ENCODE measurements at regions not wholly inside any gene's neighbourhood (a gene's known extent, or its start where the extent isn't known, plus 50 kb on each side); places are given as distances from the start of the nearest gene placed in this dataset.

DNA sequence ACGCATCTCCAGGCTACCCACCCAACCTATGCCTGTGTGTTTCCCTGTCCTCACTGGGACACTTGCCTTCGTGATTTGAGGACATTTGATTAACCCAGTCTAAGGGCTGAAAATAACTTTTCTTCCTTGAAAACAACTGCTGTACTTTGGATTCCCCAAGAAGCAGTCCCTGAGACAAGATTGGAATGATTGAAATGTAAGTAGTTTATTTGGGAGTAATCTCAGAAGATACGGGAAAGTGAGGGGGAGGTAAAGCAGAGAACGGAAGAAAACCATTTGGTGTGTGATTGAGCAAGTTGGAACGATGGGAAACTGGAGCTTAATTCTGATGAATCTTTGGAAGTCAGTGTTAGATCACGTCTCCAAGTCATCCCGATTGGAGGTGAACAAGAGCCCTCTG, 143.8 kb upstream of the LMCD1 start:
- Histone ChIP-seq H3K27me3 (no peaks in the 10 kb centered on the region), H3K4me1 (no peaks in the 10 kb centered on the region), H3K36me3 (no peaks in the 10 kb centered on the region), H3K4me3 (no peak overlapping the region), H3K27ac (no peak overlapping the region), H3K9me3 (no peaks in the 10 kb centered on the region)
- TF ChIP-seq, protein P1, sequence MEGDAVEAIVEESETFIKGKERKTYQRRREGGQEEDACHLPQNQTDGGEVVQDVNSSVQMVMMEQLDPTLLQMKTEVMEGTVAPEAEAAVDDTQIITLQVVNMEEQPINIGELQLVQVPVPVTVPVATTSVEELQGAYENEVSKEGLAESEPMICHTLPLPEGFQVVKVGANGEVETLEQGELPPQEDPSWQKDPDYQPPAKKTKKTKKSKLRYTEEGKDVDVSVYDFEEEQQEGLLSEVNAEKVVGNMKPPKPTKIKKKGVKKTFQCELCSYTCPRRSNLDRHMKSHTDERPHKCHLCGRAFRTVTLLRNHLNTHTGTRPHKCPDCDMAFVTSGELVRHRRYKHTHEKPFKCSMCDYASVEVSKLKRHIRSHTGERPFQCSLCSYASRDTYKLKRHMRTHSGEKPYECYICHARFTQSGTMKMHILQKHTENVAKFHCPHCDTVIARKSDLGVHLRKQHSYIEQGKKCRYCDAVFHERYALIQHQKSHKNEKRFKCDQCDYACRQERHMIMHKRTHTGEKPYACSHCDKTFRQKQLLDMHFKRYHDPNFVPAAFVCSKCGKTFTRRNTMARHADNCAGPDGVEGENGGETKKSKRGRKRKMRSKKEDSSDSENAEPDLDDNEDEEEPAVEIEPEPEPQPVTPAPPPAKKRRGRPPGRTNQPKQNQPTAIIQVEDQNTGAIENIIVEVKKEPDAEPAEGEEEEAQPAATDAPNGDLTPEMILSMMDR (IDR thresholded peaks at IDR 0.05), result no peak
- intact Hi-C loops (cut with DNase I; ENCODE audit: low total_unique reads), result no loop called here
- DNase-seq, result no peak

DNA sequence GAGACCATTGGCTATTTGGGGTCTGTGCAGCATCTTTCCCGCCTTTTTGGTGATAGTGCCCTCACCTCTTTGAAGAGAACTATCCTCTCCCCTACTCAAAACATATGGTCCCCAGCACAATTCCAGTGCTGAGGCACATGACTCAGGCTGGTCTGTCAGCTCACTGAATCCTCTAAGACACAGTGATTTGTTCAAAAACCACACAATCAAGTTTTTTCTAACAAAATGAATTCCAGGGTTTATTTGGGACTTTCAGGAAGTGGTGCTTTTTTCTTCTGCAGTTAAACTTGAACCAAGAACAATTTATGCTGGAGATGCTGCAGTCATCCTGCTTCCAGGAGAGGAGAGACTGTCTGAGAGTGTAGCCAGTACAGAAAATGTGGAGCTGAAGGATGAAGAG, 142.5 kb upstream of the LMCD1 start:
- Histone ChIP-seq H3K36me3 (no peaks in the 10 kb centered on the region), H3K9me3 (no peaks in the 10 kb centered on the region), H3K4me1 (no peaks in the 10 kb centered on the region), H3K27ac (no peak overlapping the region), H3K27me3 (no peaks in the 10 kb centered on the region), H3K4me3 (no peak overlapping the region)
- intact Hi-C loops (cut with DNase I; ENCODE audit: low total_unique reads), result no loop called here
- no peak for DNase-seq
- TF ChIP-seq, protein P1 (IDR thresholded peaks at IDR 0.05), result no peak

DNA sequence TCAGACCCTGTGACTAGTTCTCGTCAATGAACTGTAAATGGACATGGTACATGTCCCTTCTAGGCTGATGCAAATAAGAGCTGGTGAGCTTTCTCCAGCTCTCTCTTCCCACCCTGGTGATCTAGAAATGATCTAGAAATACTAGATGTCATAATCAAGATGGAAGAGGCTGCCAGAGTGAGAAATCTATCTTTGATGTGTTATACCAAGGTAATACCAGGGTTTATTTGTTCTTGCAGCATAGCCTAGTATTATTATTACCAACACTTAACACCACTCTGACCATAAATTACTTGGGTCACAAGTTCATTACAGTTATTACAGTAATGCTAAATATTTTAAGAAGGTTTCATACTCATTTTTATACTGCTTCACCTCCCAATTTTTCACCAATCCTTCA, 138.4 kb upstream of the LMCD1 start:
- Histone ChIP-seq H3K4me3 (no peak overlapping the region), H3K9me3 (no peaks in the 10 kb centered on the region), H3K36me3 (no peaks in the 10 kb centered on the region), H3K27ac (no peak overlapping the region), H3K27me3 (no peaks in the 10 kb centered on the region), H3K4me1 (no peaks in the 10 kb centered on the region)
- TF ChIP-seq, protein P1 (IDR thresholded peaks at IDR 0.05), result no peak
- DNase-seq, result no peak
- intact Hi-C loops (cut with DNase I; ENCODE audit: low total_unique reads), result no loop called here

DNA sequence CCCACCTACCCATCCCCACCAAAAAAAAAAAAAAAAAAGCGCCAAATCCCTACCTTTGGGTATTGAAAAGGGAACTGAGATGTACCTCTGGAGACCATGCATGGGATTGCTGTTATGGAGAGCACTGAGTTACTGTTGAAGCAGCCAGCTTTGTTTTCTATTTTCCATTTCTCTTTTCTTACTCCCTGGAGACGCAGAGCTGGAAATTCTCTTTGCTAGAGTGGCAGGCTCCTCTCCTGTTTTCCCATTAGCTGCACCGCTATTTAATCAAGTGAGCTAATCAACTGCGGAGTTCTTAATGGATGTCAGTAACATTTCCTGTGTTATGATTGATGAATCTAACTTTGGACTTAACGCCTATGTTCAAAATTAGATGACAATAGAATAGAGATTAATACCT, 136.1 kb upstream of the LMCD1 start:
- Histone ChIP-seq H3K27me3 (no peaks in the 10 kb centered on the region), H3K27ac (no peak overlapping the region), H3K9me3 (no peaks in the 10 kb centered on the region), H3K4me3 (no peak overlapping the region), H3K4me1 (peaks cover 0 to 11% (median 0%) of the 10 kb centered on the region in 4 donors), H3K36me3 (no peaks in the 10 kb centered on the region)
- DNase-seq, result no peak
- intact Hi-C loops (cut with DNase I; ENCODE audit: low total_unique reads), result no loop called here
- TF ChIP-seq, protein P1 (IDR thresholded peaks at IDR 0.05), result no peak

DNA sequence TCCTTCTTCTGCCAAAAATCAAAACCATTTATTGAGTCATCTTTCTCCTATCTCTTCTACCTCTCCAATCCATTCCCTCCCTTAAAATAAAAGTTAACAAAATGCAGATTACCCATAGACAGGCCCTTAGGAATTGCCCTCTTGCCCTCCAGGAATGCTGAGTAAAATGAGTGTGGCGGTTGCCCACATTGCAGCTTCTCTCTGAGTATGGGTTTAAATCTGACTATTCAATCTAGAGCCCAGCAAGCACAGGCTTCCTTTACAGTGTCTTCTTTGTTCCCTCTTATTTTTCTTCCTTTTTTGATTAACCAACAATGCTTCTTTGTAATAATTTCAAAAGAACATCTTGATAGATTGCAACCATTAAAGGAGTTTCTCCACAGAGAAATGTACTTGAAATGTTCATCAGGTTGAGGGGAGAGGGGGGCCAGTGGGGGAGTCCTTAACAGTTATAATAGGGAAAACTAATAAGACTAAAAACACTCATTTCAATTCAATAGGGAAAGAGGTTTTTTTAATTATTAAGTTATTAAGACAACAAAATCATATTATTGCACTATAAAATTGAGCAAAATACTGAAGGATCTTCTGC, 135.3 kb upstream of the LMCD1 start:
- H3K4me1 ChIP-seq, result peaks cover 0 to 19% (median 3%) of the 10 kb centered on the region in 4 donors

More for the DNA sequence above, 135.3 kb upstream of the LMCD1 start:
- intact Hi-C loops (cut with DNase I; ENCODE audit: low total_unique reads), result no loop called here
- no peak for DNase-seq
- H3K27me3 ChIP-seq, result no peaks in the 10 kb centered on the region
- H3K4me3 ChIP-seq, result no peak overlapping the region
- no peaks in the 10 kb centered on the region for H3K36me3 ChIP-seq
- TF ChIP-seq, protein P1 (IDR thresholded peaks at IDR 0.05), result no peak
- no peaks in the 10 kb centered on the region for H3K9me3 ChIP-seq
- H3K27ac ChIP-seq, result no peak overlapping the region
